ENCODE measurements at regions not wholly inside any gene's neighbourhood (a gene's known extent, or its start where the extent isn't known, plus 50 kb on each side); places are given as distances from the start of the nearest gene placed in this dataset.

GRCh38 chr11:109728056-109728455, 306.1 kb downstream of the C11orf87 start:
- Histone ChIP-seq H3K4me3 (no peak overlapping the region), H3K9me3 (no peaks in the 10 kb centered on the region), H3K27ac (no peak overlapping the region), H3K27me3 (ENCODE audit: insufficient read depth in 3 of 3, low read length in 2 of 3) (no peaks in the 10 kb centered on the region), H3K36me3 (ENCODE audit: insufficient read depth in 1 of 2, low read depth in 1 of 2) (no peaks in the 10 kb centered on the region), H3K4me1 (no peaks in the 10 kb centered on the region)
- no peak for TF ChIP-seq CTCF (IDR thresholded peaks at IDR 0.05)
- 89 to 97% (median 97%) methylated on average over 1 of the region's 1 CpG for WGBS, 3 donors
- DNase-seq (no peak), ATAC-seq (no peak)
- intact Hi-C loops (cut with DNase I): no loop called here

GRCh38 chr11:109729761-109730160, 307.8 kb downstream of the C11orf87 start:
- no peaks in the 10 kb centered on the region for H3K4me1 ChIP-seq
- H3K27me3 ChIP-seq (ENCODE audit: insufficient read depth in 3 of 3, low read length in 2 of 3): no peaks in the 10 kb centered on the region
- no peaks in the 10 kb centered on the region for H3K9me3 ChIP-seq
- DNase-seq (no peak), ATAC-seq (no peak)
- H3K4me3 ChIP-seq: no peak overlapping the region
- no peak for TF ChIP-seq CTCF (IDR thresholded peaks at IDR 0.05)
- intact Hi-C loops (cut with DNase I): no loop called here
- H3K27ac ChIP-seq: no peak overlapping the region
- no peaks in the 10 kb centered on the region for H3K36me3 ChIP-seq (ENCODE audit: insufficient read depth in 1 of 2, low read depth in 1 of 2)
- 84 to 91% (median 86%) methylated on average over 4 of the region's 4 CpGs for WGBS, 3 donors

GRCh38 chr11:109730669-109731068, 308.7 kb downstream of the C11orf87 start:
- H3K4me1 ChIP-seq: no peaks in the 10 kb centered on the region
- H3K9me3 ChIP-seq: no peaks in the 10 kb centered on the region
- H3K36me3 ChIP-seq (ENCODE audit: insufficient read depth in 1 of 2, low read depth in 1 of 2): no peaks in the 10 kb centered on the region
- ATAC-seq (no peak), DNase-seq (no peak)
- H3K27ac ChIP-seq: no peak overlapping the region
- no peaks in the 10 kb centered on the region for H3K27me3 ChIP-seq (ENCODE audit: insufficient read depth in 3 of 3, low read length in 2 of 3)
- no peak overlapping the region for H3K4me3 ChIP-seq
- 64 to 73% (median 68%) methylated on average over 2 of the region's 2 CpGs for WGBS, 3 donors
- intact Hi-C loops (cut with DNase I): no loop called here
- no peak for TF ChIP-seq CTCF (IDR thresholded peaks at IDR 0.05)

GRCh38 chr11:109731451-109731850, 309.5 kb downstream of the C11orf87 start:
- DNase-seq (no peak), ATAC-seq (no peak)
- Histone ChIP-seq H3K4me1 (no peaks in the 10 kb centered on the region), H3K27ac (no peak overlapping the region), H3K4me3 (no peak overlapping the region), H3K36me3 (ENCODE audit: insufficient read depth in 1 of 2, low read depth in 1 of 2) (no peaks in the 10 kb centered on the region), H3K27me3 (ENCODE audit: insufficient read depth in 3 of 3, low read length in 2 of 3) (no peaks in the 10 kb centered on the region), H3K9me3 (no peaks in the 10 kb centered on the region)
- no peak for TF ChIP-seq CTCF (IDR thresholded peaks at IDR 0.05)
- WGBS, 3 donors: 94 to 97% (median 97%) methylated on average over 4 of the region's 4 CpGs
- intact Hi-C loops (cut with DNase I): no loop called here

GRCh38 chr11:109733245-109733644, 311.3 kb downstream of the C11orf87 start:
- no peak overlapping the region for H3K27ac ChIP-seq
- ATAC-seq: peak in 2 of 4 donors; percentile 32 to 70
- no peak for TF ChIP-seq CTCF (IDR thresholded peaks at IDR 0.05)
- 97 to 100% (median 100%) methylated on average over 1 of the region's 1 CpG for WGBS, 3 donors
- H3K9me3 ChIP-seq: no peaks in the 10 kb centered on the region
- intact Hi-C loops (cut with DNase I): no loop called here
- no peaks in the 10 kb centered on the region for H3K36me3 ChIP-seq (ENCODE audit: insufficient read depth in 1 of 2, low read depth in 1 of 2)
- H3K4me3 ChIP-seq: no peak overlapping the region
- no peaks in the 10 kb centered on the region for H3K27me3 ChIP-seq (ENCODE audit: insufficient read depth in 3 of 3, low read length in 2 of 3)
- no peaks in the 10 kb centered on the region for H3K4me1 ChIP-seq
- DNase-seq: no peak

Data from psoas muscle (tissue), 7 donors.